DOHH2 (cell line): ENCODE measurements at regions not wholly inside any gene's neighbourhood (a gene's known extent, or its start where the extent isn't known, plus 50 kb on each side); places are given as distances from the start of the nearest gene placed in this dataset.

ENCODE experiments used
- CTCF ChIP-seq: fragments of 200-600 bp; sonication (generic); IDR thresholded peaks from one replicate; pipeline ENCODE4 v1.5.1; 2014; ENCODE audit warnings: antibody characterized with exemption, mild to moderate bottlenecking, low read depth, low read length; ENCODE audit not compliant: poor library complexity, severe bottlenecking
- EZH2phosphoT487 ChIP-seq: fragments of 200-600 bp; sonication (generic); IDR thresholded peaks from 2 replicates; pipeline ENCODE4 v1.6.1; 2017; ENCODE audit warnings: borderline replicate concordance, mild to moderate bottlenecking, antibody characterized with exemption, low read length, moderate library complexity, mixed read lengths

GRCh38 chr3:6770397-6770690 is 90.6 kb upstream of the GRM7 start:
- TF ChIP-seq EZH2phosphoT487 (no peak), CTCF (no peak)
